ENCODE measurements at regions not wholly inside any gene's neighbourhood (a gene's known extent, or its start where the extent isn't known, plus 50 kb on each side); places are given as distances from the start of the nearest gene placed in this dataset.

DNA sequence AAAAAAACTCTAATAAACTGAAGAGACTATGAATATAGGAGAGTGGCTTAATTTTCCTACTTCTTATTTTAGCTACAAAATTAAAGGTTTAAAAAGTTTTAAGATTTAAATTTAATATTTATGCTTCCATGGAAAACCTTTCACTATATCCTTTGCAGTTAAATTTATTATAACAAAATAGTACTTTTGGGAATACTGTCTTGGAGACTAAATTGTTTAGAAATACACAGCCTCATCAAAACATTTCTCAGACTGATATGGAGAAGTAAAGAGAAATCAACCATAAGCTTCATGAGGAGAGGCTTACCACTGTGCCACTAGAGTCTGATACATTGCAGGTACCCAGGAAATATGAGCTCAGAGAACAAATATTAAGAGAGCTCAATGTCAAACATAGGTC lies 436.5 kb downstream of the KCTD12 start:
- H3K27me3 ChIP-seq (ENCODE audit: control insufficient read depth, insufficient read depth, low read length) = no peaks in the 10 kb centered on the region
- no peak overlapping the region for H3K4me3 ChIP-seq (replicated peaks in 1 of 4; ENCODE audit: control extremely low read depth in 1 of 4, insufficient read depth in 1 of 4, low read depth in 3 of 4, low read length in 4 of 4)
- no peaks in the 10 kb centered on the region for H4K20me1 ChIP-seq (ENCODE audit: control insufficient read depth, extremely low read depth, insufficient read depth, low read length)
- H3K27ac ChIP-seq (ENCODE audit: insufficient read depth, low read length) = no peak overlapping the region
- no peaks in the 10 kb centered on the region for H3K79me2 ChIP-seq (ENCODE audit: control insufficient read depth, insufficient read depth, low read length)
- H3K4me1 ChIP-seq (ENCODE audit: control insufficient read depth, extremely low read depth, insufficient read depth, low read length) = no peaks in the 10 kb centered on the region
- no peaks in the 10 kb centered on the region for H3K36me3 ChIP-seq (ENCODE audit: control insufficient read depth, insufficient read depth, low read length)
- DNase-seq (ENCODE audit: low read depth in 2 of 2) = no peak
- TF ChIP-seq EZH2 (IDR thresholded peaks at IDR 0.05; ENCODE audit: low read length, missing control alignments) = no peak
- TF ChIP-seq, protein P1, sequence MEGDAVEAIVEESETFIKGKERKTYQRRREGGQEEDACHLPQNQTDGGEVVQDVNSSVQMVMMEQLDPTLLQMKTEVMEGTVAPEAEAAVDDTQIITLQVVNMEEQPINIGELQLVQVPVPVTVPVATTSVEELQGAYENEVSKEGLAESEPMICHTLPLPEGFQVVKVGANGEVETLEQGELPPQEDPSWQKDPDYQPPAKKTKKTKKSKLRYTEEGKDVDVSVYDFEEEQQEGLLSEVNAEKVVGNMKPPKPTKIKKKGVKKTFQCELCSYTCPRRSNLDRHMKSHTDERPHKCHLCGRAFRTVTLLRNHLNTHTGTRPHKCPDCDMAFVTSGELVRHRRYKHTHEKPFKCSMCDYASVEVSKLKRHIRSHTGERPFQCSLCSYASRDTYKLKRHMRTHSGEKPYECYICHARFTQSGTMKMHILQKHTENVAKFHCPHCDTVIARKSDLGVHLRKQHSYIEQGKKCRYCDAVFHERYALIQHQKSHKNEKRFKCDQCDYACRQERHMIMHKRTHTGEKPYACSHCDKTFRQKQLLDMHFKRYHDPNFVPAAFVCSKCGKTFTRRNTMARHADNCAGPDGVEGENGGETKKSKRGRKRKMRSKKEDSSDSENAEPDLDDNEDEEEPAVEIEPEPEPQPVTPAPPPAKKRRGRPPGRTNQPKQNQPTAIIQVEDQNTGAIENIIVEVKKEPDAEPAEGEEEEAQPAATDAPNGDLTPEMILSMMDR (conservative IDR thresholded peaks at IDR 0.05 in 1 of 2, IDR thresholded peaks at IDR 0.05 in 1 of 2; ENCODE audit: low read depth in 1 of 2, low read length in 2 of 2) = no peak
- H2AFZ ChIP-seq (ENCODE audit: low read length) = no peak overlapping the region
- H3K9ac ChIP-seq (ENCODE audit: insufficient read depth, low read length) = no peak overlapping the region
- H3K9me3 ChIP-seq (ENCODE audit: control insufficient read depth, insufficient read depth, low read depth, low read length) = no peaks in the 10 kb centered on the region
- H3K4me2 ChIP-seq (ENCODE audit: extremely low read depth, insufficient read depth, low read length) = no peak overlapping the region

DNA sequence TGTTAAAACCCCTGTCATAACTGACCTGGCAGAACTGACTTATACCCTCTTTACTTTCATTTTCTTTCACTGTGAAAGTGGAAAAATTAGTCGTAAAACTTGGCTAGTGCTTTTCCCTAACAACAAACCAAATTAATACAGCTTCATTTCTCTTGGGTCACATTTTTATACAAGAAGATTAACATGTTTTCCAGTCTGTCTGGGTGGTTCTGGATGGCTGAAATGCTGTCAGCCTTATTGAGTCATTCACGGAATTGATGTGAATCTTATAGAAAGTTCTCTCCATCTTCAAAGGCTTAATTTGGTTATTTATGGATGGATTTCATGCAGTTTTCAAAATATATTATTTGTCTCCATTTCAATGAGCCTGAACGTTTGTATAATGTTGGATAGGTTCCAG lies 440.0 kb downstream of the KCTD12 start:
- H3K79me2 ChIP-seq (ENCODE audit: control insufficient read depth, insufficient read depth, low read length) = no peaks in the 10 kb centered on the region
- H3K36me3 ChIP-seq (ENCODE audit: control insufficient read depth, insufficient read depth, low read length) = no peaks in the 10 kb centered on the region
- peak overlapping the region; percentile 37 for H2AFZ ChIP-seq (ENCODE audit: low read length)
- H3K4me3 ChIP-seq (replicated peaks in 1 of 4; ENCODE audit: control extremely low read depth in 1 of 4, insufficient read depth in 1 of 4, low read depth in 3 of 4, low read length in 4 of 4) = no peak overlapping the region
- DNase-seq (ENCODE audit: low read depth in 2 of 2) = peak in 1 of 2 donors; percentile 5
- H3K9me3 ChIP-seq (ENCODE audit: control insufficient read depth, insufficient read depth, low read depth, low read length) = no peaks in the 10 kb centered on the region
- no peaks in the 10 kb centered on the region for H3K4me1 ChIP-seq (ENCODE audit: control insufficient read depth, extremely low read depth, insufficient read depth, low read length)
- TF ChIP-seq, protein P1 (conservative IDR thresholded peaks at IDR 0.05 in 1 of 2, IDR thresholded peaks at IDR 0.05 in 1 of 2; ENCODE audit: low read depth in 1 of 2, low read length in 2 of 2) = no peak
- no peak for TF ChIP-seq EZH2 (IDR thresholded peaks at IDR 0.05; ENCODE audit: low read length, missing control alignments)
- no peak overlapping the region for H3K27ac ChIP-seq (ENCODE audit: insufficient read depth, low read length)
- H4K20me1 ChIP-seq (ENCODE audit: control insufficient read depth, extremely low read depth, insufficient read depth, low read length) = no peaks in the 10 kb centered on the region
- no peaks in the 10 kb centered on the region for H3K27me3 ChIP-seq (ENCODE audit: control insufficient read depth, insufficient read depth, low read length)
- H3K4me2 ChIP-seq (ENCODE audit: extremely low read depth, insufficient read depth, low read length) = peak overlapping the region; percentile 42
- H3K9ac ChIP-seq (ENCODE audit: insufficient read depth, low read length) = no peak overlapping the region

DNA sequence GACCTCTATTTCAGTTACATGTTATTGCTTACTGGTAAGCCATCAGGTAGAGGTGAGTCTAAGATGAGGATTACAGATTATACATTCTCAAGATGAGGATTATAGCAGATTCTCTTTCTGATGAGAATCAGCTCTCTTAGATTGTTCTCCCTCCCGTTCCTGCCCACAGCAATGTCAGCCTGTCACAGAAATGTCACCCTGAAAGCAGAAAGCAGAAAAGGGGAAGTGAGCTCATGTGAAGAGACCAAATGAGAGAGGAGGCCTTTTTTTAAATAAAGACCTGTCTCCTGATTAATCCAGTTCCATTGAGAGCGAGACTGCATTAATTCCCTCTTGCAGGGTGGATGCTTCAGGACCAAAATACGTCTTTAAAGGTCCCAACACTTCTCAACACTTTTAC lies 445.6 kb downstream of the KCTD12 start:
- H3K36me3 ChIP-seq (ENCODE audit: control insufficient read depth, insufficient read depth, low read length) = no peaks in the 10 kb centered on the region
- no peak overlapping the region for H2AFZ ChIP-seq (ENCODE audit: low read length)
- H3K9me3 ChIP-seq (ENCODE audit: control insufficient read depth, insufficient read depth, low read depth, low read length) = no peaks in the 10 kb centered on the region
- no peaks in the 10 kb centered on the region for H3K27me3 ChIP-seq (ENCODE audit: control insufficient read depth, insufficient read depth, low read length)
- no peak for DNase-seq (ENCODE audit: low read depth in 2 of 2)
- H3K27ac ChIP-seq (ENCODE audit: insufficient read depth, low read length) = no peak overlapping the region
- TF ChIP-seq, protein P1 (conservative IDR thresholded peaks at IDR 0.05 in 1 of 2, IDR thresholded peaks at IDR 0.05 in 1 of 2; ENCODE audit: low read depth in 1 of 2, low read length in 2 of 2) = no peak
- TF ChIP-seq EZH2 (IDR thresholded peaks at IDR 0.05; ENCODE audit: low read length, missing control alignments) = no peak
- no peak overlapping the region for H3K4me3 ChIP-seq (replicated peaks in 1 of 4; ENCODE audit: control extremely low read depth in 1 of 4, insufficient read depth in 1 of 4, low read depth in 3 of 4, low read length in 4 of 4)
- H3K4me2 ChIP-seq (ENCODE audit: extremely low read depth, insufficient read depth, low read length) = no peak overlapping the region
- H3K79me2 ChIP-seq (ENCODE audit: control insufficient read depth, insufficient read depth, low read length) = no peaks in the 10 kb centered on the region
- no peak overlapping the region for H3K9ac ChIP-seq (ENCODE audit: insufficient read depth, low read length)
- no peaks in the 10 kb centered on the region for H3K4me1 ChIP-seq (ENCODE audit: control insufficient read depth, extremely low read depth, insufficient read depth, low read length)
- no peaks in the 10 kb centered on the region for H4K20me1 ChIP-seq (ENCODE audit: control insufficient read depth, extremely low read depth, insufficient read depth, low read length)

Measured in fibroblast of lung (primary cell).